ENCODE measurements at regions not wholly inside any gene's neighbourhood (a gene's known extent, or its start where the extent isn't known, plus 50 kb on each side); places are given as distances from the start of the nearest gene placed in this dataset.

GRCh38 chr2:5959836-5960820 lies 267.9 kb downstream of the SOX11 start:
- Histone ChIP-seq H3K27ac (ENCODE audit: low read depth, low read length) (no peak overlapping the region), H3K56ac (replicated peaks; ENCODE audit: insufficient read length, low read depth, low read length) (no peak overlapping the region), H4K5ac (ENCODE audit: insufficient read length, low read depth, low read length) (no peak overlapping the region), H3K9ac (replicated peaks in 1 of 4; ENCODE audit: extremely low read depth in 1 of 4, low read depth in 3 of 4, low read length in 3 of 4) (no peak overlapping the region), H3K14ac (ENCODE audit: insufficient read length) (no peak overlapping the region), H3K79me1 (ENCODE audit: low read depth, low read length) (no peaks in the 10 kb centered on the region), H2BK15ac (ENCODE audit: low read length) (no peak overlapping the region), H3K9me3 (ENCODE audit: insufficient read depth in 2 of 2, low read depth in 1 of 2, low read length in 1 of 2) (no peaks in the 10 kb centered on the region), H4K8ac (ENCODE audit: extremely low read depth, insufficient read depth, low read length) (no peak overlapping the region), H3K4ac (replicated peaks; ENCODE audit: insufficient read length, low read depth, low read length) (no peak overlapping the region), H3K79me2 (ENCODE audit: control insufficient read depth in 1 of 2, insufficient read depth in 2 of 2, low read length in 2 of 2) (no peaks in the 10 kb centered on the region), H4K20me1 (replicated peaks in 1 of 2; ENCODE audit: control insufficient read depth in 1 of 2, insufficient read depth in 2 of 2, low read length in 2 of 2) (no peaks in the 10 kb centered on the region), H4K91ac (replicated peaks; ENCODE audit: insufficient read length, low read length) (no peak overlapping the region), H3K4me1 (replicated peaks in 1 of 4; ENCODE audit: control insufficient read depth in 3 of 4, insufficient read depth in 4 of 4, low read length in 3 of 4) (no peaks in the 10 kb centered on the region), H2BK120ac (replicated peaks; ENCODE audit: low read depth, low read length) (no peak overlapping the region), H2BK12ac (ENCODE audit: low read depth, low read length) (no peak overlapping the region), H3K18ac (ENCODE audit: extremely low read depth, low read length) (no peak overlapping the region; the same call in 1 of the 2 replicates), H3K27me3 (replicated peaks in 1 of 4; ENCODE audit: control insufficient read depth in 3 of 4, extremely low read depth in 1 of 4, insufficient read depth in 3 of 4, low read length in 3 of 4) (no peaks in the 10 kb centered on the region), H2AK5ac (ENCODE audit: low read depth, low read length) (no peak overlapping the region), H3K4me3 (ENCODE audit: extremely low read depth in 1 of 4, insufficient read depth in 2 of 4, low read depth in 3 of 4, low read length in 4 of 4) (no peak overlapping the region), H3K36me3 (ENCODE audit: control insufficient read depth in 2 of 4, insufficient read depth in 4 of 4, low read length in 3 of 4) (no peaks in the 10 kb centered on the region), H3K23me2 (ENCODE audit: low read depth, low read length) (no peaks in the 10 kb centered on the region), H2AFZ (ENCODE audit: low read length) (no peak overlapping the region), H2BK5ac (ENCODE audit: low read depth, low read length) (no peak overlapping the region), H3K23ac (ENCODE audit: insufficient read length) (no peak overlapping the region), H2BK20ac (ENCODE audit: low read length) (0 out of 2 replicates have a peak overlapping the region, but pooled peaks have one; percentile 48), H3K4me2 (ENCODE audit: insufficient read depth in 1 of 2, low read depth in 2 of 2, low read length in 2 of 2) (no peak overlapping the region)
- POLR2A ChIA-PET (ENCODE audit: partially characterized antibody): no interaction called here
- CTCF ChIA-PET (ENCODE audit: partially characterized antibody): interaction anchor here (1.2 to 1.6 kb wide), 4 partner anchors 8 to 43 kb away, joined by 3 to 6 read pairs (median 4); no protein-coding TSS in a partner anchor
- 96% methylated on average over 6 of the region's 6 CpGs; no CpG with 5 or more reads in 1 of the 2 experiments for WGBS, 2 experiments (ENCODE audit: extremely low coverage in 1 of 2, insufficient coverage in 1 of 2, insufficient read length in 1 of 2, insufficient replicate concordance in 2 of 2, low coverage in 1 of 2, low lambda C conversion rate in 2 of 2, missing lambda C conversion rate in 1 of 2)
- DNase-seq (ENCODE audit: low read depth in 1 of 2, low spot score in 2 of 2) (no peak), FAIRE-seq (no peak)
- TF ChIP-seq RFX5 (IDR thresholded peaks at IDR 0.05; ENCODE audit: borderline replicate concordance, low read depth, low read length) (no peak), POLR2A (IDR thresholded peaks at IDR 0.05; ENCODE audit: control extremely low read depth in 1 of 2, low read depth in 2 of 2, low read length in 2 of 2) (no peak), CBX8 (IDR thresholded peaks at IDR 0.05; ENCODE audit: borderline replicate concordance, low read depth, low read length) (no peak), KDM1A (IDR thresholded peaks at IDR 0.05; ENCODE audit: borderline replicate concordance, low read length) (no peak), POLR2AphosphoS5 (IDR thresholded peaks at IDR 0.05; ENCODE audit: low read depth, low read length) (no peak), SP1 (IDR thresholded peaks at IDR 0.05; ENCODE audit: low read depth, low read length) (no peak), BACH1 (IDR thresholded peaks at IDR 0.05; ENCODE audit: low read length) (no peak), CHD2 (IDR thresholded peaks at IDR 0.05; ENCODE audit: low read length) (no peak), RNF2 (IDR thresholded peaks at IDR 0.05; ENCODE audit: borderline replicate concordance, low read depth, low read length, missing control alignments, poor library complexity, severe bottlenecking) (no peak)
- TF ChIP-seq, protein P1, sequence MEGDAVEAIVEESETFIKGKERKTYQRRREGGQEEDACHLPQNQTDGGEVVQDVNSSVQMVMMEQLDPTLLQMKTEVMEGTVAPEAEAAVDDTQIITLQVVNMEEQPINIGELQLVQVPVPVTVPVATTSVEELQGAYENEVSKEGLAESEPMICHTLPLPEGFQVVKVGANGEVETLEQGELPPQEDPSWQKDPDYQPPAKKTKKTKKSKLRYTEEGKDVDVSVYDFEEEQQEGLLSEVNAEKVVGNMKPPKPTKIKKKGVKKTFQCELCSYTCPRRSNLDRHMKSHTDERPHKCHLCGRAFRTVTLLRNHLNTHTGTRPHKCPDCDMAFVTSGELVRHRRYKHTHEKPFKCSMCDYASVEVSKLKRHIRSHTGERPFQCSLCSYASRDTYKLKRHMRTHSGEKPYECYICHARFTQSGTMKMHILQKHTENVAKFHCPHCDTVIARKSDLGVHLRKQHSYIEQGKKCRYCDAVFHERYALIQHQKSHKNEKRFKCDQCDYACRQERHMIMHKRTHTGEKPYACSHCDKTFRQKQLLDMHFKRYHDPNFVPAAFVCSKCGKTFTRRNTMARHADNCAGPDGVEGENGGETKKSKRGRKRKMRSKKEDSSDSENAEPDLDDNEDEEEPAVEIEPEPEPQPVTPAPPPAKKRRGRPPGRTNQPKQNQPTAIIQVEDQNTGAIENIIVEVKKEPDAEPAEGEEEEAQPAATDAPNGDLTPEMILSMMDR (IDR thresholded peaks at IDR 0.05; ENCODE audit: control extremely low read depth in 1 of 3, insufficient read depth in 1 of 3, low read depth in 1 of 3, low read length in 3 of 3): no peak

Data from H1 (cell line).